ENCODE measurements at regions not wholly inside any gene's neighbourhood (a gene's known extent, or its start where the extent isn't known, plus 50 kb on each side); places are given as distances from the start of the nearest gene placed in this dataset.

GRCh38 chr18:75158465-75159237, 50.3 kb downstream of the PTGR3 start:
- Histone ChIP-seq H3K36me3 (no peaks in the 10 kb centered on the region), H3K4me3 (no peak overlapping the region), H3K9me3 (no peaks in the 10 kb centered on the region), H3K4me1 (peaks cover 16 to 18% of the 10 kb centered on the region in 2 donors), H3K27ac (no peak overlapping the region), H3K27me3 (no peaks in the 10 kb centered on the region)
- no peak for ATAC-seq
- intact Hi-C loops (cut with DNase I; ENCODE audit: low total_unique reads): no loop called here
- no peak for TF ChIP-seq POLR2A (IDR thresholded peaks at IDR 0.05)
- TF ChIP-seq, protein P1, sequence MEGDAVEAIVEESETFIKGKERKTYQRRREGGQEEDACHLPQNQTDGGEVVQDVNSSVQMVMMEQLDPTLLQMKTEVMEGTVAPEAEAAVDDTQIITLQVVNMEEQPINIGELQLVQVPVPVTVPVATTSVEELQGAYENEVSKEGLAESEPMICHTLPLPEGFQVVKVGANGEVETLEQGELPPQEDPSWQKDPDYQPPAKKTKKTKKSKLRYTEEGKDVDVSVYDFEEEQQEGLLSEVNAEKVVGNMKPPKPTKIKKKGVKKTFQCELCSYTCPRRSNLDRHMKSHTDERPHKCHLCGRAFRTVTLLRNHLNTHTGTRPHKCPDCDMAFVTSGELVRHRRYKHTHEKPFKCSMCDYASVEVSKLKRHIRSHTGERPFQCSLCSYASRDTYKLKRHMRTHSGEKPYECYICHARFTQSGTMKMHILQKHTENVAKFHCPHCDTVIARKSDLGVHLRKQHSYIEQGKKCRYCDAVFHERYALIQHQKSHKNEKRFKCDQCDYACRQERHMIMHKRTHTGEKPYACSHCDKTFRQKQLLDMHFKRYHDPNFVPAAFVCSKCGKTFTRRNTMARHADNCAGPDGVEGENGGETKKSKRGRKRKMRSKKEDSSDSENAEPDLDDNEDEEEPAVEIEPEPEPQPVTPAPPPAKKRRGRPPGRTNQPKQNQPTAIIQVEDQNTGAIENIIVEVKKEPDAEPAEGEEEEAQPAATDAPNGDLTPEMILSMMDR (IDR thresholded peaks at IDR 0.05 in 4 of 5, conservative IDR thresholded peaks at IDR 0.05 in 1 of 5): no peak
- no peak for DNase-seq
- in situ Hi-C loops (cut with MboI; ENCODE audit: low sequenced_read_pairs in 4 of 4): loop anchor here in 2 of 4 donors (25.0 kb wide), 1 partner anchor 304 kb away; no protein-coding TSS in a partner anchor

DNA sequence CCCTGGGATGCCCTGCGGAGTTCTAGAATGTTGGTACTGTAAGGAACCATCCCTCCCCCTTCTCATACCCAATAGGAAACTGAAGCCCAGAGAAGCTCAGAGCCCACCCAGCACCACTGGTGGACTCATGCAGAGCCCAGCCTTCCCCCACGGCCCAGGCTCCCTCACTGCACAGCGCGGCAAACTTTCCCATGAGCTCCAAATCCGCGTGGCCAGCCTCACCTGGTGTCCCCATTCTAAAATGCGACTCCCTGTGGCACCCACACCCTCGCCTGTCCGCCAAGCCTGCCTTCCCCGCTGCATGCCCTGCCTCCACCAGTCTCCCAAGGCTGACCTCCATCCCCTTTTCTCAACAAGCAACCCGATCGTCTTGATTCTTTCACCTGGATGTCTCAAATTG, 51.1 kb downstream of the PTGR3 start:
- in situ Hi-C loops (cut with MboI; ENCODE audit: low sequenced_read_pairs in 4 of 4) (loop anchor here in 2 of 4 donors (25.0 kb wide), 1 partner anchor 304 kb away; no protein-coding TSS in a partner anchor), intact Hi-C loops (cut with DNase I; ENCODE audit: low total_unique reads) (no loop called here)
- Histone ChIP-seq H3K27ac (no peak overlapping the region), H3K4me3 (no peak overlapping the region), H3K27me3 (no peaks in the 10 kb centered on the region), H3K36me3 (no peaks in the 10 kb centered on the region), H3K4me1 (peaks cover 16 to 18% of the 10 kb centered on the region in 2 donors), H3K9me3 (no peaks in the 10 kb centered on the region)
- TF ChIP-seq POLR2A (IDR thresholded peaks at IDR 0.05): no peak
- TF ChIP-seq, protein P1 (IDR thresholded peaks at IDR 0.05 in 4 of 5, conservative IDR thresholded peaks at IDR 0.05 in 1 of 5): no peak
- DNase-seq (no peak), ATAC-seq (no peak)

- Histone ChIP-seq H3K9me3 (no peaks in the 10 kb centered on the region), H3K27ac (no peak overlapping the region), H3K4me3 (no peak overlapping the region), H3K36me3 (no peaks in the 10 kb centered on the region), H3K27me3 (no peaks in the 10 kb centered on the region), H3K4me1 (peaks cover 16 to 18% of the 10 kb centered on the region in 2 donors)
- no peak for DNase-seq
- no peak for ATAC-seq
- TF ChIP-seq, protein P1 (IDR thresholded peaks at IDR 0.05 in 4 of 5, conservative IDR thresholded peaks at IDR 0.05 in 1 of 5): no peak
- TF ChIP-seq POLR2A (IDR thresholded peaks at IDR 0.05): no peak
- in situ Hi-C loops (cut with MboI; ENCODE audit: low sequenced_read_pairs in 4 of 4): loop anchor here in 2 of 4 donors (25.0 kb wide), 1 partner anchor 305 kb away; no protein-coding TSS in a partner anchor
- intact Hi-C loops (cut with DNase I; ENCODE audit: low total_unique reads): no loop called here
Observed at GRCh38 chr18:75157381-75157780, 51.6 kb downstream of the PTGR3 start.

- Histone ChIP-seq H3K36me3 (no peaks in the 10 kb centered on the region), H3K27me3 (no peaks in the 10 kb centered on the region), H3K4me3 (no peak overlapping the region), H3K9me3 (no peaks in the 10 kb centered on the region), H3K27ac (no peak overlapping the region), H3K4me1 (peaks cover 10 to 14% of the 10 kb centered on the region in 2 donors)
- DNase-seq (no peak), ATAC-seq (no peak)
- intact Hi-C loops (cut with DNase I; ENCODE audit: low total_unique reads): no loop called here
- TF ChIP-seq, protein P1 (IDR thresholded peaks at IDR 0.05 in 4 of 5, conservative IDR thresholded peaks at IDR 0.05 in 1 of 5): no peak
- TF ChIP-seq POLR2A (IDR thresholded peaks at IDR 0.05): no peak
- in situ Hi-C loops (cut with MboI; ENCODE audit: low sequenced_read_pairs in 4 of 4): loop anchor here in 2 of 4 donors (25.0 kb wide), 1 partner anchor 305 kb away; no protein-coding TSS in a partner anchor
Observed at GRCh38 chr18:75156831-75157230, 52.1 kb downstream of the PTGR3 start.

Measured in gastrocnemius medialis (tissue), 4 donors.